NCI-H82 treated with DMSO at 0.1 percent for 48 hours (cell line): ENCODE measurements at regions not wholly inside any gene's neighbourhood (a gene's known extent, or its start where the extent isn't known, plus 50 kb on each side); places are given as distances from the start of the nearest gene placed in this dataset.
"Not testable (repeated sequence)": the region's sequence is repeated elsewhere in the genome, so short reads cannot be mapped to it uniquely, and the experiment has no call there.

Experiments used
- DNase-seq: peaks from one replicate; lab custom pipeline; 2025; ENCODE audit not compliant: unreplicated experiment; lab: John Stamatoyannopoulos, UW

DNA sequence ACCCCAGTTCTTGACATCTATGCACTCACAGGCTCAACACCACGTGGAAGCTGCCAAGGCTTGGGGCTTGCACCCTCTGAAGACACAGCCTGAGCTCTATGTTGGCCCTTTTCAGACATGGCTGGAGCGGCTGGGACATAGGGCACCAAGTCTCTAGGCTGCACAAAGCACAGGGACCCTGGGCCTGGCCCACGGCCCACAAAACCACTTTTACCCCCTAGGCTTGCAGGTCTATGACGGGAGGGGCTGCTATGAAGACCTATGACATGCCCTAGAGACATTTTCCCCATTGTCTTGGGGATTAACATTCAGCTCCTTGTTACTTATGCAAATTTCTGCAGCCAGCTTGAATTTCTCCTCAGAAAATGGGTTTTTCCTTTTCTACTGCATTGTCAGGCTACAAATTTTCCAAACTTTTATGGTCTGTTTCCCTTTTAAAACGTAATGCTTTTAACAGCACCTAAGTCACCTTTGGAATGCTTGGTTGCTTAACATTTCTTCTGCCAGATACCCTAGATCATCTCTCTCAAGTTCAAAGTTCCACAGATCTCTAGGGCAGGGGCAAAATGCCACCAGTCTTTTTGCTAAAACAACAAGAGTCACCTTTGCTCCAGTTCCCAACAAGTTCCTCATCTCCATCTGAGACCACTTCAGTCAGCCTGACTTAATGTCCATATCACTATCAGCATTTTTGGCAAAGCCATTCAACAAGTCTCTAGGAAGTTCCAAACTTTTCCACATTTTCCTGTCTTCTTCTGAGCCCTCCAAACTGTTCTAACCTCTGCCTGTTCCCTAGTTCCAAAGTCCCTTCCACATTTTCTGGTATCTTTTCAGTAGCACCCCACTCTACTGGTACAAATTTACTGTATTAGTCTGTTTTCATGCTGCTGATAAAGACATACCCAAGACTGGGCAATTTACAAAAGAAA, 232.1 kb upstream of the IL12A start:
- DNase-seq, result not testable (repeated sequence)

DNA sequence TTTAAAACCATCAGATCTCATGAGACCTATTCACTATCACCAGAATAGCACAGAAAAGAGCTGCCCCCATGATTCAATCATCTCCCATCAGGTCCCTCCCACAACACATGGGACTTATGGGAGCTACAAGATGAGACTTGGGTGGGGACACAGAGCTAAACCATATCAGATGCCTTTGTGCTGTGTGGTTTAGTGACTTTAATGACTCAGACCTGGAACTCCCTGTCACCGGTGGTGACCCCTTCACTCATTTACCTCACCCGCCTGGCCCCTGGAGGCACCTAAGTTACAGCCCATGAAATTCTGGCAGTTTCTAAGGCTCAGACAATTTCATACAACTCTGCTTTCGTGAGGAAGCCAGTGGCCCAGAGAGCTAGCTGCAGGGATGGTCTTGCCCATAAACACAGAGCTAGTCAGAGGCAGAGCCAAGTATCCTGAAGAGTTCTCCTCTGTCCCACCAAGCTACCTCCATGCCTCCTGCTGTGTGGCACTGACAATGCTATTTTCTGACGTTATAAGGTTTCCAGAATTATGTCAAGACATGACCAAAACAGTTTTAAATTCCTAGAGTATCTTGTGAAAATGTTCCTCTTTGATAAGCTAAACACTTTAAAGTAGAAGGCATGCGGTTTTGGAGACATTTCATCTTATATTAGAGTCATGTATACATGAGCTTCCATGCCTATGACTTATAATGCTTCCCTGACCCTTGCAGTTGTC, 231.1 kb upstream of the IL12A start:
- DNase-seq, result no peak

DNA sequence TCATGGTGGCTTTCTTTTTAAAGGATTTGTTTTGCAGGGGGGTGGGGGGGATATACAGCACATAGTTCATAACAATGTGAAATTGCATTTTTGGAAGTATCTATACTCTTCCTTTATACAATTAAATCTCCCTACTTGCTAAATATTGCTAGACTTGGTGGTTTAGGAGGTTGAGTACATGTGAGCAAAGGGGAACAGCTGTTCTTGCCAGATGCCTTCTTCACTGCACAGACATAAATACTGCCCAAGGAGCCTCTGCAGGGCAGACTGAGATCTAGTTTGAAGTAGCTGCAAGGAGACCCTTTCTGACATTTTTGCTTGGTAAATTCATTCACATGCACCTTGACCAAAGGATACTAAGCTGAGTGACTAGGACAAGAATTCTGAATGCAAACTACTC, 228.6 kb upstream of the IL12A start:
- peak; percentile 75 for DNase-seq

DNA sequence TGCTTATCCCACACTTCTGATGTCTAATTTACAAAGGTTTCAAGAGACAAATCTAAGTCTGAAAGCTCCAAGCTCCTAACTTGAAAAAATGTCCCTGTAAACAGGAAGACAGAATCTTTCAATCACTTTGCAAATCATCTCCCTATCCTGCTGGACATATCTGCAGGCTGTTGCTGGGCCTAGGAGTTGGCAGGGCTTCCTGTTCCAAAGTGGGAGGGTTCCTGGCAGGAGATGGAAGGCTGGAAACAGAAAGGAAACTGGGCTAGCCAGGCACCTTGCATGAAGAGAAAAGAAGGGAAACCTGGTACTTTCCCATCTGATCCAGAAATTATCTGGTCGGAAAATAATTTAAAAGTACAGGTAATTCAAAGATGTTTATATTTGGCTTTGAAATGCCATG, 227.3 kb upstream of the IL12A start:
- no peak for DNase-seq

DNA sequence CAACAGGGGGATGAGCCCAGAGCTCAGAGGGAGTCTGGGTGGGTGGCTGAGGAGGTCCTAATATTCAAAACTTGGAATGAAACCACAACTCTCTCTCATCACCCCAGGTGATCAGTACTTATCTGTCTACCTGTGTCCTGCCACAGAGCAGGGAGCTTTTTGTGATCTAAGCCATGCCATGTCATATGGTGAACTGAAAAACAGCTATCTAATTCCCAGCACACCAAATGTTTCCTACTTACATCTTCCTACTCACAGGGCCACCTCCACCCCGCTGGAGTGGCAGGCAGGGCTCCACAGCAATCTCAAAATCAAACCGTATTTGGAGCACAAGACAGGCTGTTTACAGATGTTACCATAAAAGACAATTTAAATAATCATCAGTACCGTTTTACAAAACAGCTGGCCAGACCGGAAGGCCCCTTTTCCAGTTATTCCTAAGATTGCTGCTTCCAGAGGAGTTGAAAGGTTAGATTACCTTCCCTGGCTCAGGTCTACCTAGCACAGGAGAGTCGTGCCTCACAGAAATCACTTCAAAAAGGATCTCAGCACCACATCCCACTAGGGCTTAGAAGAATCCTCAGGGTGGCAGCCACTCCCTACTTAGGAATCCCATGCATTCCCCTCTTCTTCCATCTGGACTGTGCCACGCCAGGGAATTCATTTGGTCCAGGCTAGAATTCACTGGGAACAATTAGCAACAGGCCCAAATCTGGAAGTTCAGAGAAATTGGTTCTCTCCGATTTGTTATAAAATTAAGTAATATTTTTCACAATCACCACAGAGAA, 226.6 kb upstream of the IL12A start:
- no peak for DNase-seq

DNA sequence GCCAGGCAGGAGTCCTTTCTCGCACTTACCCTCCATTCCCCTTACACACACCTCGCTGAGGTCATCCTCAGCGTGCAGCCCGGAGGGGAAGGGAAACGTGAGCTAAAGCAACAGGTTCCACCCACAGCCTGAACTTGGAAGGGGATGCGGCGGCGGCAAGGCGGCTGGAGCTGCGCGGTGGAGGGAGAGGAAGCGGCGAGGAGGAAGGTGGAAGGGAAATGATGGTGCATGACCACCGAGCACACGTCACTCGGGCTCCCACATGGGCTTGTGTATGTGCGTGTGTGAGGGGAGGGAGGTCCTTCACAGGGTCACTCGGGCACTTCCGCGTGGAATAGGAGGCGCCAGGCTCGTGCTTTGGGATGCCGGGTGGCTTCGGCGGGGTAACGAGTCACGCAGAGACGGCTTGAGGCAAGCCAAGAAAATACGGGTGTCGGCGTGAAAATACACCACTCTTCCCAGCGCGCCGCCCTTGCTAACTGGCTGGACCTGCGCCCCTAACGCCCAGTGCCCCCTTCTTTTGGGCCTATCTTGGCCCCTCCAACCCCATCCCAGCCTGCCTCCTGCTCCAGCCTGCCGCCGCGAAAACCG, 225.5 kb upstream of the IL12A start:
- no peak for DNase-seq

DNA sequence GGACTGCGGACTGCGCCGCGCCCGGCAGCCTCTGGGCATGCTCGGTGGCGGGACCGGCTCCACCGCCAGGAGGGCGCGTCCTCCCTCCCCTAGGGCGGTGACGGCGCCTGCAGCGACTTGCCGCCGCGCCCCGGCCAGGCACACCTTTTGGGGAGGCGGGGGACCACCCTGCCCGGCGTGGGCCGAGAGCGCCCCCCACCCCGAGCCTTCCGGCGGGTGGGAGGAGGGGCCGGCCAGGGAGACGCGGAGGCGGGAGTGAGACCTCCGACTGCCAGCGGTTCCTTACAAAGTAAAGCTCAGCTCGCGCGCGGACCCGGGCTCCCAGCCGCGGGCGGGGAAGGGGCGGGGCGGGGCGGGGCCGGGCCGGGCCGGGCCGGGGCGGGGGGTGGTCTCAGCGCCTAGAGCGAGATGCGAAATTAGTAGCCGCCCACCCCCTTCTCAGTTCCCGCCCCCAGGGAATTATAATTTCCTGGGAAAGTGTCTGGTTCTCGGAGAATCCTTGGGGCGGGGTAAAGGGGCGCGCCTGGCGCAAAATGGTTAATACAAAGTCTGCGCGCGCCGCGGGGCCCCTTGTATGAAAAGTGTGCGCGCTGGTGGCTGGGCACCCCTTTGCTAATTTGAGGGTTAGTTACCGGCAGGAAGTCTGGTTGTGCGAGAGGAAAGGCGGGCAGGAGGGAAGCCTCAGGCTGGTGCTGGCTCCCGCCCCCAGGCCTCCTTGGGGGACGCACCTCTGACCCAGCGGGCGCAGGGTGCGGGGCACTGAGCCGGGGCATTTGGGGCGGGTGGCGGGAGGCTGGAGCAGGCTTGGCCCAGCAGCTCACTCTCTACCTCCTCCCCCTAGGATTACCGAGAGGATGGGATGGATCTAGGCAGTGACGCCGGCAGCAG, 224.8 kb upstream of the IL12A start:
- DNase-seq, result peak; percentile 76

DNA sequence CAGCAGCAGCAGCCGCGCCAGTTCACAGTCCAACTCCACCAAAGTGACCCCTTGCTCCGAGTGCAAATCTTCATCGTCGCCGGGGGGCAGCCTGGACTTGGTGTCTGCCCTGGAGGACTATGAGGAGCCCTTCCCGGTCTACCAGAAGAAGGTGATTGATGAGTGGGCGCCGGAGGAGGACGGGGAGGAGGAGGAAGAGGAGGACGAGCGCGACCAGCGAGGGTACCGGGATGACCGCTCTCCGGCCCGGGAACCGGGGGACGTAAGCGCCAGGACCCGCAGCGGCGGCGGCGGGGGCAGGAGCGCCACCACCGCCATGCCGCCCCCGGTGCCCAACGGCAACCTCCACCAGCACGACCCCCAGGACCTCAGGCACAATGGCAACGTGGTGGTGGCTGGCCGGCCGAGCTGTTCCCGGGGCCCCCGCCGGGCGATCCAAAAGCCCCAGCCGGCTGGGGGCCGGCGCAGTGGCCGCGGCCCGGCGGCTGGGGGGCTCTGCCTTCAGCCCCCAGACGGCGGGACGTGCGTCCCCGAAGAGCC, 224.1 kb upstream of the IL12A start:
- DNase-seq, result no peak

DNA sequence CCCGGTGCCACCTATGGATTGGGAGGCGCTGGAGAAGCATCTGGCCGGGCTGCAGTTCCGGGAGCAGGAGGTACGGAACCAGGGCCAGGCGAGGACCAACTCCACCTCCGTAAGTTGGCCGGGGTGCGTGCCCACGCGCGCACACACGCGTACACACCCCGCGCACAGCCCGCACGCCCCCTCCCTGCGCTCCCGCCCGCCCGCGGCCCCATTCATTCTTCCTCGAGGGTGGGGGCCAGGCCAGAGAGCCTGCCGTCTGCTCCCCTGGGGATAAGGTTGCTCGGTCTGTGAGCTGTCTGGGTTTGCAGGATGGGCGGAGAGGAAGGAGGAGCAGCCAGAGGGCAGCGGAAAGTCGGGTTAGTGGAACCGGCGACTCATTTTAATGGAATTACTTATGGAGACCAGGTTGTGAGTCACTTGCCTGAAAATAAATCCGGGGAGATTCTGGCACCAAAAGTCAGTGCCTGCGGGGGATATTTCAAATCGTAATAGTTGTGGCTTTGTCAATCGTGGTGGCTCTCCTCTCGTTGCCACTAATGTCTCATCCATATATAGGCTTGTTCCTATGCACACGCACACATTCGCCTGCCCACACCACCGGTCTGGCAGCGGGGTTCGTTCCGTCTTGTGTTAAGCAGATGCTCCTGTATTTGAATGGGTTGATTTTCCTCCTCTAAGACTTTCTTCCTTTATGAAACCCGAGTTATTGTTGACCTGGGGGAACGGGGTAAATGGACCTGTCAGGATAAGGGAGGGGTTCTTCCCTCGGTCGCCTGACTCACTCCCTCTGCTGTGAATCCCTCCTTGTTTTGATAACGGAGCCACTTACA, 223.4 kb upstream of the IL12A start:
- DNase-seq, result peak; percentile 83

DNA sequence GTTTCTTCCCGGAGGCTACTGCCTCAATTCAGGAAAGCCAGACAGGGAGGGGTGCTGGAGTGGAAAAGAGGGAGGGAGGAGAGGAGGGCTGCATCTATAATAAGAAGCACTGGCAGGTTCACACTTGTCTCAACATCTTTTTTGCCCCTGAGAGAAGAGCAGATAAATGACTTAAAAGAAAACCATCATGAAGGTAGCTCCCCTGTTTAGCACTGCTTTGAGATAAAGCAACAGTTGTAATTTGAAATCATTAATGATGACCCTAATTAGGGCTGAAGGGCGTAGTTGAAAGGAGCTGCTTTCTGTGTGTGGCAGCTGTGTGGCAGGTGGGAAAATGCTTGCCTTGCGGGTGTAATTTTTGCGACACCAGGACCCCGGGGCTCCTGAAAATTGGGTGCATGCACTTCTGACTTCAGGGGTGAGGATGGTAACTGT, 222.8 kb upstream of the IL12A start:
- DNase-seq, result no peak

DNA sequence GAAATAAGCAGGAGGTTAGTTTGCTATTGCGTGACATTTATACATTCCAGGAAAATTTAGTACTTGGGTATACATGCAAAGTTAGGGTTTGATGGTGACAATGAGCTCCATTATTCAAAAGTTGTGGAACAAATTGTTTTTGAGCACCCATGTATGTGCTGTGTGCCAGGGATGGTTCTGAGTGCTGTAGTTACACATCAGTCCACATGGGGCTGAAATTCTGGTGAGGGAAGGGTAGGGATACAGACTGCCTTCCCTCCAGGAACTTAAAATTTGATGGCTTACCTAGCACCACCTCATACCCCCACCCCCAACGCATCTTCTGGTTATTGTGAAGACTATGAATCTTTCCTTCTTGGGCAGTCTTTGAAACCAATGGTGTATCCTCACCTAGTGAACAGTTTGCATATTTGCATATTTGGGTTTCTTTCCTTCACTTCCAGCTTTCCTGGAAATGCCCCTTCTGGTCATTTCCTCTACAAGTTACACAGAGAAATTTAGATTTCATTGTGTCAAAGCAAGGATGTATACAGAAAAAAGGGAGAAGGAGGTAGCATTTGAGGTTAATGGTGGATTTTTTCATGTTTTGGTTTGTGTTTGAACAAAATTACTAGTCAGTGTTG, 222.0 kb upstream of the IL12A start:
- peak; percentile 23 for DNase-seq

DNA sequence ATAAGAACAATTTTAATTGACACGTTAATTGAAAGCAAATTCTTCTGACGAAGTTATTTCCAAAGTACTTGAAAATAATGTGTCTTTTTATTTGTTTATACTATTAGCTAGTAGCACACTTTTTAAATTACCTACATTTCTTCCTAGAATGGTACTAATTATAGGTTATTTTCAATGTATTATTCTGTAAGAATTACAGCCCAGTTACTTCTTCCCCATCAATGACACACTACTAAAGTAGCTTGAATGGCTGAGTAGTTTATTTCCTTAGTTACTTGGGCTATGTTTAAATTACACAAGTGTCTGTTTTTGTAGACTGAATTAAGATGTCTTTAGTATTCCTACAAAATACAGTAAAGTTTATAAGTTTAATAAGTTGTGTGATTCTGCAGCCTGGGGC, 217.6 kb upstream of the IL12A start:
- no peak for DNase-seq

DNA sequence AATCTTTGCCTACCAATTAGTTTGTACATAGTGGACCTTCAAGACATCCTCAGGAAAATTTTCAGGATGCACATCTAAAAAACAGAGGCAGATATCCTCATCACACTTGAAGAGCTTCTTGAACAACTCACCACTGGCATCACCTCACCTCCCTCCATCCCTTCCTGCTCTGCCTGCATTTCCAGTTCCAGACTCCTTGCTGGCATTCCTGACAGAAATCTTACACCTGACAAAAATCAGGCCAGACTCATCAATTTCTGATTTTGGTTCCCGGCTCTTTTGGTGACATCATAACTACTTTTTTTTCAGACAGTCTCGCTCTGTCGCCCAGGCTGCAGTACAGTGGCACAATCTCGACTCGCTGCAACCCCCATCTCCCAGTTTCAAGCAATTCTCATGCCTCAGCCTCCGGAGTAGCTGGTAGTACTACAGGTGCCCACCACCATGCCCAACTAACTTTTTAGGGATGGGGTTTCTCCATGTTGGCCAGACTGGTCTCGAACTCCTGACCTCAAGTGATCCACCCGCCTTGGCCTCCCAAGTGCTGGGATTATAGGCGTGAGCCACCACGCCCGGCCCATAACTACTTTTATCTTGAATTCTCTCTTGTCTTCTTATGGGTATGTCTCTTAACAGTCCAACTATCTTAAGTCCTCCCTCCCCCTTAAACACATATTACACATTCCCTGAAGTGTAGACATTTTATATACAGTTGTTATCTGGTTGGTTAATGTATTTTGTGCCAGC, 216.6 kb upstream of the IL12A start:
- DNase-seq, result no peak

DNA sequence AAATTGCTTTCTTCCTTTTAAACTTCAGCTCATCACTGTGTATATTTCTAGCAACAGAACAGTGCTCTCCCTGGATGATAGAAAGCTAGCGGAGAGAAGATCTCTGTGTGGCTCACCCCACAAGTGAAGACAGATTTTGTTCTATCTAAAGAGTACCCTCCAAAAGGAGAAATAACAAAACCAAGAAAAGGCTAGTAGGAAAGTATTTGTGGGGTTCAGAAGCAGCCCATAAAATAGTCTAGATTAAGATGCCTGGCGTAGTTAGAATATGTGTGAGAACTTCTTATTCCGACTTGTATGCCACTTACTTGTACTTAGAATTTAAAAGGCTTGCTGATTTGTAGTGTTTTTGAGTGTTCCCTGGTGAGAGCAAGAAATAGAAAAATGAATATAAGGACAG, 214.9 kb upstream of the IL12A start:
- DNase-seq, result no peak

DNA sequence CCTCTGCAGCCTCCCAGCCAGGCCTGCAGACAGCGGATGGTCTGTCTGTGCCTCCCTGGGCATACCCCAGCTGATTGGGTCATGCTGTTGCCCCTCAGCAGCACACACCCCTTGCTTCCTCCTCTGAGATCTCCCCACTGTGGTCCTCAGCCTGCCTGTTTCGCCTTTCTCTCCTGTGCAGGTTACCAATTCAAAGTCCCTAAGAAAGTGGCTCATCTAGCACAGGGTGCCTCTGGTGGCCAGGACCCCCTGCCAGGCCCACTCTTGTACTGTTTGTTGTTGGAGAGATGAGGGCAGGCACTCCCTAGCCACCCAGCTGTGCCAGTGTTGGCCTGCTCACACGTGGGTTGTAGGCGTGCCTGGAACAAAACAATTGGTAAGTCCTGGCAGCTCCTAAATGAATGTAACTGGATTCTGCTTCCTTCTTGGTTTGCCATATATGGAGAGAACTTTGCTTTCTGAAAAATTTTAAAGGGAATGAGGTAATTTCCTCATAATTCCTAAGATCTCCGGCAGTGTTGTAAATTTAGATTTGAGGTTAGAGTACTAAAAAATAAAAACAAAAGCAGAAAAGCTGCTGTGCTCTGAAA, 213.2 kb upstream of the IL12A start:
- DNase-seq, result no peak

DNA sequence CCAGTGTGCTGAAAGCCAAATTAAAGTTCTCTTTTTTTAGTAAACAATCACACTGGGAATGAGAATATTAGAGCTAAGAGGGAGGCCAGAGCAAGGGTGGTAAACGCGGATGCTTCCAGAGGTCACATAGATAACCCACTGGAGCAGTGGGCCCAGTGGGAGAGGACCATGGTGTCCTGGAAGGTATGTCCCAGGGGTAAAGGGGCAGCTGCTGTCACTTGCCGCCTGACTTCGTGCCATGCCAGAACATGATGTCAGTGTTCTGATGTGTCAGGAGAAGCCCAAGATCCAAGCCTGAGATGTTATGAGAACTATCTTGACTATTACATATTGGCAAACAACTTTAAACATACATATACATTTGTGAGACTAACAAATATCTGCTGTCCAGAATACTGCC, 211.9 kb upstream of the IL12A start:
- DNase-seq, result no peak

DNA sequence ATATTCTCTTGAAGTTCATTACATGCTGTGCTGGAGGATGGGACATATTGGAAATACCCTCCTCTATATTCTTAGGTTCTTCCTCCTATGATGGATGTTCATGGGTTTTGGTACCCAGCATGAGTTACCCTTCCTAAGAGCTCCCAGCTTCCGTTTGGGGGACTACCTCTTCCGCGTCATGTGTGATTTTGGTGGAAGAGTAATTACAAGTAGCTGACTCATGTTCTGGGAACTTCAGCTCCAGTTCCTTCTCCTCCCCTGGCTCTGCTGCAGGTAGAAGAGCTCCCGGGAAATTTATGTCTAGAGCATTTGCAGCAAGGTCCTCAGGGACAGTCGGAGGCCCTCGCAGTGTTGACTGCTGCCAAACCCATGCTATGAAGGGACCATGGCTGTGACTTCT, 208.8 kb upstream of the IL12A start:
- no peak for DNase-seq
